ENCODE measurements at regions not wholly inside any gene's neighbourhood (a gene's known extent, or its start where the extent isn't known, plus 50 kb on each side); places are given as distances from the start of the nearest gene placed in this dataset.

GRCh38 chr7:116337800-116338199 lies 127.5 kb downstream of the TES start (continued):
- TF ChIP-seq ZBTB33 (IDR thresholded peaks at IDR 0.05; ENCODE audit: extremely low read depth, insufficient replicate concordance, low read length), result no peak

- ChIA-PET POLR2A (no interaction called here), RAD21 (ENCODE audit: low non-redundant PET in 1 of 2, low total read pairs in 2 of 2, uncharacterized antibody in 2 of 2, unreplicated experiment in 2 of 2) (no interaction called here), CTCF (no interaction called here)
- no peaks in the 10 kb centered on the region; a peak in 1 of 4 replicates for H3K9me3 ChIP-seq (ENCODE audit: control insufficient read depth in 1 of 2, insufficient read depth in 1 of 2, low read depth in 1 of 2, low read length in 2 of 2)
- DNase-seq (ENCODE audit: low read depth, low spot score) (no peak), ATAC-seq (no peak)
- no peaks in the 10 kb centered on the region for H3K79me2 ChIP-seq (ENCODE audit: insufficient read depth, low read length)
- H3K4me1 ChIP-seq (ENCODE audit: control insufficient read depth in 1 of 2, insufficient read depth in 2 of 2, low read length in 2 of 2), result peaks cover 20 to 34% of the 10 kb centered on the region in 2 experiments
- TF ChIP-seq REST (IDR thresholded peaks at IDR 0.05; ENCODE audit: low read depth) (no peak), FOSL1 (IDR thresholded peaks at IDR 0.05; ENCODE audit: low read depth) (peak; percentile 23; the same call in 1 of the 2 replicates), POLR2A (IDR thresholded peaks at IDR 0.05; ENCODE audit: borderline replicate concordance, extremely low read depth, insufficient read depth, insufficient read length) (no peak), YY1 (IDR thresholded peaks at IDR 0.05; ENCODE audit: extremely low read depth, insufficient replicate concordance, low read depth, low read length) (no peak), RAD21 (IDR thresholded peaks at IDR 0.05; ENCODE audit: low read depth) (no peak), ZNF274 (IDR thresholded peaks at IDR 0.05; ENCODE audit: low read depth, low read length) (no peak), JUND (IDR thresholded peaks at IDR 0.05) (0 out of 2 replicates have a peak, but pooled peaks have one; percentile 29), CEBPB (IDR thresholded peaks at IDR 0.05; ENCODE audit: low read depth) (0 out of 2 replicates have a peak, but pooled peaks have one; percentile 9), ELF1 (IDR thresholded peaks at IDR 0.05; ENCODE audit: borderline replicate concordance, low read depth) (no peak)
- no peaks in the 10 kb centered on the region for H4K20me1 ChIP-seq (ENCODE audit: insufficient read depth)
- H3K4me2 ChIP-seq (ENCODE audit: low read length), result peak overlapping the region; percentile 40
- peak overlapping the region; percentile 10 for H2AFZ ChIP-seq (ENCODE audit: low read depth, low read length, poor library complexity, severe bottlenecking)
- peak overlapping the region; percentile 2; the same call in 1 of the 2 replicates for H3K27ac ChIP-seq (ENCODE audit: low read depth, low read length)
- H3K4me3 ChIP-seq (replicated peaks in 1 of 2; ENCODE audit: low read depth in 1 of 2, low read length in 2 of 2), result no peak overlapping the region
- intact Hi-C loops (cut with micrococcal nuclease), result no loop called here
- no TSS peak for BruUV-seq (replicated peaks)
- H3K27me3 ChIP-seq (ENCODE audit: insufficient read depth, low read length), result no peaks in the 10 kb centered on the region
- no peaks in the 10 kb centered on the region for H3K9me2 ChIP-seq (ENCODE audit: insufficient read depth)
- H3K9ac ChIP-seq (ENCODE audit: low read length), result no peak overlapping the region
- H3K36me3 ChIP-seq (ENCODE audit: control insufficient read depth in 1 of 2, insufficient read depth in 2 of 2, low read length in 2 of 2), result no peaks in the 10 kb centered on the region
Observed at GRCh38 chr7:116339564-116339963, 129.2 kb downstream of the TES start.

All from HCT116 (cell line).